ENCODE measurements at regions not wholly inside any gene's neighbourhood (a gene's known extent, or its start where the extent isn't known, plus 50 kb on each side); places are given as distances from the start of the nearest gene placed in this dataset.

DNA sequence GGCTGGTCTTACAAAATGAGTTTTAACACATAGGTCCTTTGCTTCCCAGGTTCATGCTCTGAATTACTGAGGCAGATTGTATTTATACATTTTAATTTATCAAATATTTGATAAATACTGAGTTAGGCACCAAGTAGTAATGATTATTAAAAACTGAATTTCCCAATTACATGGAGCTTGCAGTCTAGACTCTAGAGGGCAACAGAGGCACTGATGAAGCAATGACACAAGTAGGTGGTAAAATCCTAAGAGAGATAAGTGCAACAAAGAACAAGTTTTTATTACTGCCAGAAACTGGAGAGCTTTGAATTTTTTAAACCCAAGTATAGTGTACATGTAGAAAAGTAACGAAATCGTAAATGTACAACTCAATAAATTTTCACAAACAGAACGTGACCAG is 406.2 kb upstream of the RARB start:
- intact Hi-C loops (cut with micrococcal nuclease): no loop called here
- Histone ChIP-seq H3K4me1 (ENCODE audit: control insufficient read depth in 1 of 2, insufficient read depth in 2 of 2, low read length in 2 of 2) (no peaks in the 10 kb centered on the region), H3K36me3 (replicated peaks in 1 of 2; ENCODE audit: control insufficient read depth in 1 of 2, insufficient read depth in 2 of 2, low read length in 2 of 2) (no peaks in the 10 kb centered on the region), H2AFZ (ENCODE audit: insufficient read depth, low read depth, low read length, poor library complexity, severe bottlenecking) (no peak overlapping the region), H3K9ac (ENCODE audit: insufficient read depth, low read length, poor library complexity, severe bottlenecking) (no peak overlapping the region), H3K4me3 (replicated peaks in 1 of 3; ENCODE audit: low read depth in 2 of 3, low read length in 3 of 3) (no peak overlapping the region), H3K9me3 (replicated peaks in 1 of 2; ENCODE audit: control insufficient read depth in 1 of 2, insufficient read depth in 1 of 2, low read length in 2 of 2) (no peaks in the 10 kb centered on the region), H3K27ac (ENCODE audit: low read depth in 1 of 2, low read length in 2 of 2) (no peak overlapping the region), H3K4me2 (replicated peaks; ENCODE audit: extremely low read depth, low read length, poor library complexity, severe bottlenecking) (no peak overlapping the region), H3K27me3 (ENCODE audit: control insufficient read depth in 2 of 2, insufficient read depth in 2 of 2, low read length in 2 of 2) (no peaks in the 10 kb centered on the region), H3K79me2 (ENCODE audit: insufficient read depth, low read length) (no peaks in the 10 kb centered on the region), H4K20me1 (ENCODE audit: insufficient read depth, low read length) (no peaks in the 10 kb centered on the region)
- no peak for DNase-seq
- Mint-ChIP-seq H3K27ac (no peak overlapping the region), H3K4me3 (no peak overlapping the region), H3K36me3 (no peaks in the 10 kb centered on the region), H3K27me3 (ENCODE audit: low read depth in 3 of 3) (no peaks in the 10 kb centered on the region), H3K9me3 (no peaks in the 10 kb centered on the region), H3K4me1 (no peaks in the 10 kb centered on the region)
- no peak for TF ChIP-seq CTCF (IDR thresholded peaks at IDR 0.05)
- no CpG with 5 or more reads among the region's 3 CpGs for WGBS (ENCODE audit: insufficient coverage)

GRCh38 chr3:25023876-25024275 is 404.2 kb upstream of the RARB start:
- H3K9ac ChIP-seq (ENCODE audit: insufficient read depth, low read length, poor library complexity, severe bottlenecking): no peak overlapping the region
- H3K27ac ChIP-seq (ENCODE audit: low read depth in 1 of 2, low read length in 2 of 2): no peak overlapping the region
- H2AFZ ChIP-seq (ENCODE audit: insufficient read depth, low read depth, low read length, poor library complexity, severe bottlenecking): no peak overlapping the region
- no peaks in the 10 kb centered on the region for H3K9me3 ChIP-seq (replicated peaks in 1 of 2; ENCODE audit: control insufficient read depth in 1 of 2, insufficient read depth in 1 of 2, low read length in 2 of 2)
- H4K20me1 ChIP-seq (ENCODE audit: insufficient read depth, low read length): no peaks in the 10 kb centered on the region
- TF ChIP-seq CTCF (IDR thresholded peaks at IDR 0.05): no peak
- H3K27me3 Mint-ChIP-seq (ENCODE audit: low read depth in 3 of 3): peaks cover 0 to 2% (median 0%) of the 10 kb centered on the region in 3 donors
- WGBS (ENCODE audit: insufficient coverage): no CpG with 5 or more reads among the region's 2 CpGs
- H3K36me3 Mint-ChIP-seq: no peaks in the 10 kb centered on the region
- no peak for DNase-seq
- no peak overlapping the region for H3K27ac Mint-ChIP-seq
- H3K36me3 ChIP-seq (replicated peaks in 1 of 2; ENCODE audit: control insufficient read depth in 1 of 2, insufficient read depth in 2 of 2, low read length in 2 of 2): no peaks in the 10 kb centered on the region
- no peaks in the 10 kb centered on the region for H3K79me2 ChIP-seq (ENCODE audit: insufficient read depth, low read length)
- H3K4me1 Mint-ChIP-seq: no peaks in the 10 kb centered on the region
- H3K4me3 Mint-ChIP-seq: no peak overlapping the region
- no peaks in the 10 kb centered on the region for H3K27me3 ChIP-seq (ENCODE audit: control insufficient read depth in 2 of 2, insufficient read depth in 2 of 2, low read length in 2 of 2)
- H3K4me3 ChIP-seq (replicated peaks in 1 of 3; ENCODE audit: low read depth in 2 of 3, low read length in 3 of 3): no peak overlapping the region
- H3K9me3 Mint-ChIP-seq: peaks cover 0 to 1% (median 0%) of the 10 kb centered on the region in 7 donors
- H3K4me1 ChIP-seq (ENCODE audit: control insufficient read depth in 1 of 2, insufficient read depth in 2 of 2, low read length in 2 of 2): no peaks in the 10 kb centered on the region
- intact Hi-C loops (cut with micrococcal nuclease): no loop called here
- H3K4me2 ChIP-seq (replicated peaks; ENCODE audit: extremely low read depth, low read length, poor library complexity, severe bottlenecking): no peak overlapping the region

All from CD14-positive monocyte (primary cell).